ENCODE measurements at regions not wholly inside any gene's neighbourhood (a gene's known extent, or its start where the extent isn't known, plus 50 kb on each side); places are given as distances from the start of the nearest gene placed in this dataset.
A peak's percentile ranks its signal among the peaks of the same experiment; 100 is the strongest.

DNA sequence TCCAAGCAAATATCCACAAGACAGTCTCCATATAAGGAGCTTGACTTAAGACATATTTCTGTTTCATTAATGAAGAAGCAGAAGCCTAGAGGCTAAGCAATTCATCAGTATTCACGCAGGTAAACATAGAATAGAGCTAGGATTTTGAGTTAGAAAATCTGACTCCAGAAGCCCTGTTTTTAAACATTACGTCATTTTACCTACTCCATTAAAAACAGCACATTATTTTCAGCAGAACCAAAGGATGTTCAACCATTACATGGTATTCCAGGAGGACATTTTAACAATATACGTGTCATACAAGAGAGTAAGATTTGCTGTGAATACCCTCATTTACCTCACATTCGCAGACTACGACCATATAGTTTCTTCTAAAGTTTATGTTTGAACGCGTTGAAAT, 403.3 kb upstream of the TRAM1L1 start:
- H3K9me3 ChIP-seq = no peaks in the 10 kb centered on the region
- peaks cover 18% of the 10 kb centered on the region for H3K4me1 ChIP-seq
- H3K36me3 ChIP-seq (replicated peaks) = no peaks in the 10 kb centered on the region
- in situ Hi-C loops (cut with MboI; ENCODE audit: low sequenced_read_pairs) = no loop called here
- no peak for DNase-seq (ENCODE audit: low spot score in 2 of 2)
- H3K4me3 ChIP-seq = no peak overlapping the region
- H3K27me3 ChIP-seq (ENCODE audit: low read depth) = no peaks in the 10 kb centered on the region

DNA sequence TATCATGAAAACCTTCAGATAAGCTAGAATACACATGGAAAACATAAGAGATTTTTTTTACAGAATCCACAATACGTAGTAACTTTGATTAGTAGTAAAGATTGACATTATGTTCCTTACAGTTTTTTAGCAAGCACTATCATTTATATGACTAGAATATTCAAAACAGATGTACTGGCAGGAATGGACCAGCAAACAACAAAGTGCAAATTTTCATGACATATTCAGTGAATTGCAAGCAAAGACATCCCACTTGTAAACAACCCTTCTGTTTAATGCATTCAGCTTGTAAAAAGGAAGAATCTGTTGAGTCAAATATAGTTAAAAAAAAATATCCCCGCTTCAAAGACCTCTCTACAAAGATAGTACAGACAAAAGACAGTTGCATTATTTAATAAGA, 403.7 kb upstream of the TRAM1L1 start:
- H3K4me1 ChIP-seq = peaks cover 14% of the 10 kb centered on the region
- in situ Hi-C loops (cut with MboI; ENCODE audit: low sequenced_read_pairs) = no loop called here
- no peak for DNase-seq (ENCODE audit: low spot score in 2 of 2)

DNA sequence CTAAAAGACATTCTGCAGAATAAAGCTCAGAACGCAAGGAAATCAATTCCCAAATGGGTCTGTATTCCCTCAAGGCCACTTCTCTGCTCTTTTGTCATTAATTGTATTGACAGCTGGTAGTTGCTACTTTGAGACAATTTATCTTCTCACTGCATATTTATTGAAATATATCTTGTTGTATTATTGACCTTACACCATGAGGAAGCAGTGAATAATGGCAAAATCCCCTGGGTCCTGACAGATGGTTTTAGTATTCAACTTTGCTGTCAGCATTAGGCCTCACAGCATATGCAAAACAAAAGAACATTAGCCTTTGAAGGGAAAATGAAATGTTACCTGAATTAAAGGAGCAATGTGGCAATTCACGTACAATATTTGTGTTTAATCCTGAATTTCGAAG, 406.1 kb upstream of the TRAM1L1 start:
- in situ Hi-C loops (cut with MboI; ENCODE audit: low sequenced_read_pairs) = no loop called here
- H3K27me3 ChIP-seq (ENCODE audit: low read depth) = no peaks in the 10 kb centered on the region
- peaks cover 12% of the 10 kb centered on the region for H3K4me1 ChIP-seq
- no peak overlapping the region for H3K4me3 ChIP-seq
- H3K9me3 ChIP-seq = no peaks in the 10 kb centered on the region
- DNase-seq (ENCODE audit: low spot score in 2 of 2) = peak; percentile 71 to 85
- H3K36me3 ChIP-seq (replicated peaks) = no peaks in the 10 kb centered on the region

More for the DNA sequence above, 403.7 kb upstream of the TRAM1L1 start:
- H3K27me3 ChIP-seq (ENCODE audit: low read depth) = no peaks in the 10 kb centered on the region
- no peaks in the 10 kb centered on the region for H3K36me3 ChIP-seq (replicated peaks)
- H3K4me3 ChIP-seq = no peak overlapping the region
- H3K9me3 ChIP-seq = no peaks in the 10 kb centered on the region

DNA sequence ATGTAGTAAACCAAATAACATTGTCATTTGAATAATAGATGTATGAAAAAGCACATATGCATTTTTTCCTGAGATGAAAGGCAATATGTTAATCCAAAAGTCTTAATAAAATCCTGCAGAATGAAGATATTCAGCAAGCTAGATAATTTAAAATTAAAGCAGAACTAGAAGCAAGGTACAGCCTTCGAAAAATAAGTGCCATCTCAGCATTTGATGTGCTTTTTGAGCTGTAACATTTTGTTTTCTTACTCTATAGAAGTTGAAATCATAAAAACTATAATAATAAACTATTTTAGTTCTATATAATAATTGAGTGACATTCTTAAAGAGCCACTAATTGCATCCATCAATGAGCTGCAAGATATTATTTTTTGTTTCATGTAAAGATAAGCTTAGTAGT, 410.4 kb upstream of the TRAM1L1 start:
- in situ Hi-C loops (cut with MboI; ENCODE audit: low sequenced_read_pairs) = no loop called here
- H3K4me3 ChIP-seq = no peak overlapping the region
- H3K36me3 ChIP-seq (replicated peaks) = no peaks in the 10 kb centered on the region
- no peak for DNase-seq (ENCODE audit: low spot score in 2 of 2)
- H3K27me3 ChIP-seq (ENCODE audit: low read depth) = no peaks in the 10 kb centered on the region
- peaks cover 8% of the 10 kb centered on the region for H3K4me1 ChIP-seq
- H3K9me3 ChIP-seq = no peaks in the 10 kb centered on the region

DNA sequence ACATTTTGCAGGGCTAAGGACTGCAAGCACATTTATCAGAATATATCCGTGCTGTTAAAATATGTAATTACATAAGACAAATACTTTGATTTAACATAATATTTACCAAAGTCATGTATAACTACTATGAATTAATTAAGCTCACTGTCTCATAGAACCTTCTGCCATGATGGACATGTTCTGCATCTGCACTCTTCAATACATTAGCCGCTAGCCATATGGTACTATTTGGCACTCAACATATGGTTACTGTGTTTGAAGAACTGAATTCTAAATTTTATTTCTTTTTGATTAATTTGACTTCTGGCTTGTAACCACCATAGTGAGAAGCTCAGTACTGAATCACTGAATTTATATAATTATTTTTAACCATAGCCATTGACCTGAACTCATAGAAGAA, 427.0 kb upstream of the TRAM1L1 start:
- no peaks in the 10 kb centered on the region for H3K9me3 ChIP-seq
- H3K4me1 ChIP-seq = no peaks in the 10 kb centered on the region
- no peaks in the 10 kb centered on the region for H3K27me3 ChIP-seq (ENCODE audit: low read depth)
- in situ Hi-C loops (cut with MboI; ENCODE audit: low sequenced_read_pairs) = no loop called here
- DNase-seq (ENCODE audit: low spot score in 2 of 2) = no peak
- no peak overlapping the region for H3K4me3 ChIP-seq
- H3K36me3 ChIP-seq (replicated peaks) = no peaks in the 10 kb centered on the region

DNA sequence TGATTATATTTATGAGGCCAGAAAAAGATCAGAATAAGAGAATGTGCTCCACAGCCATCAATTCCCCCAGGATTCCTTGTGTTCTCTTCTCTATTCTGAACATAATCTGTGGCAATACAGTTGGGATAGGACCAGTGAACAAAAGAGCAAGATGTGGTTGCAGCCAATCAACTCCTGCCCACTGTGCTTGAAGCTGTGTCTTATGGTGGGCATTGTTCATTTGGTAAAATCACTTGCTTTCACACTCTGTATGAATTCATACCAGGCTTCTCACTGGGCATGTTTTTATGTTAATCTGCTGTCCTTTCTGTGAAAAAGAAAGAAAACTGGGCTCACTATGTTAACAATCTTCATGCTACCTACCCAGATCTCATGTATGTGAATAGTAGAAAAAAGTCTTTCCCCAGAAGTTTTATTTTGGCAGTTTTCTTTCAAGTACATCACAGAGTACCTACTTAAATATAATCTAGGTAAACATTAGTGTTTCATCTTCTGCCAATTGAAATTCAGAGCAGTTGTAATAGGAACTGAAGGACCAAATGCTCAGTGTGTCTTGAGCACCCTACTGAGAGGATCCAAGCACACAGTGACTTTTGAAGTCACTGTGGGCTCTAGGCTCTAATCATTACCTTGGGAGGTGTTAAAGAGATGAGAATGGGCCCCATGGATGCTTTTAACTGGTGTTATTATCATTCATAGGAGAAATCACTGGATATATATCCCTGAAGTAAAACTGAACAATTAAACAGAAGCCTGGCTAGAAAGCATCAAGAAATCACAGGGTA, 429.2 kb upstream of the TRAM1L1 start:
- DNase-seq (ENCODE audit: low spot score in 2 of 2) = no peak
- in situ Hi-C loops (cut with MboI; ENCODE audit: low sequenced_read_pairs) = no loop called here
- no peak overlapping the region for H3K4me3 ChIP-seq
- H3K4me1 ChIP-seq = no peaks in the 10 kb centered on the region
- H3K9me3 ChIP-seq = no peaks in the 10 kb centered on the region
- H3K36me3 ChIP-seq (replicated peaks) = no peaks in the 10 kb centered on the region
- H3K27me3 ChIP-seq (ENCODE audit: low read depth) = no peaks in the 10 kb centered on the region

DNA sequence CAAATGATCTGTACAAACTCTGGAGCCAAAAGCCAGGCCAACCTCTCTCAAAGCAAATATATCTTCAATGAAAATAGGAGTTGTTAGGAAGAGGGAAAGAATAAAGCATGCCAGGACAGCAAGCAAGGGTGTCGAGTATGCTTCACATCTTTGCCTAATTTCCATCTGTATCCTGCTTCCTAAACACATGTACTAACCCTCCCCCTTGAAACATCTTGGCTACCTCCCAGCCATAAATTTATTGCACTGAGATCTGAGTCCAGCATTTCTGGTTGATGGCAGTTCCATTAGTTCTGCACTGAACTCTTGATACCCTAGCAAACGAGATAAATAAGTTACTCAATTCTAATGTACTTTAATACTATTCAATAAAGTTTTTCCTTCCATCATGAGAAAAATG, 430.5 kb upstream of the TRAM1L1 start:
- H3K27me3 ChIP-seq (ENCODE audit: low read depth) = no peaks in the 10 kb centered on the region
- no peaks in the 10 kb centered on the region for H3K9me3 ChIP-seq
- no peaks in the 10 kb centered on the region for H3K4me1 ChIP-seq
- no peak for DNase-seq (ENCODE audit: low spot score in 2 of 2)
- in situ Hi-C loops (cut with MboI; ENCODE audit: low sequenced_read_pairs) = no loop called here
- no peak overlapping the region for H3K4me3 ChIP-seq
- no peaks in the 10 kb centered on the region for H3K36me3 ChIP-seq (replicated peaks)

DNA sequence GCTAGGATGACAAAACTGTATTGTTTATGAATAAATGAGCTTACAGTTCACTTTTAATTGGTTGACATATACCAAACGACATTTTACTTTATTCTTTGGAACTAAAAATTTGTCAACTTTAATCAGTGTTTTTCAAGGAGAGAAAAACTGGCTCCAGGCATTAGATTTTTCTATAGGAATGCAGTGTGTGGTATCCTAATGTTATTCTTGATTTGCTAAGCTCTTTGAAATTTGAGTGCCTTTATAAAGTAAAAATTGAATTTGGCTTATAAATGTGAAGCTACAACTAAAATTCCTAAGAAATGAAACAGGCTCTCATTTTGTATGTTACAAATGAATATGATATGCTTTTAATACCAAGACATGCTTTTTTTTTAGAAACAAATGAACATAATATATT, 442.2 kb upstream of the TRAM1L1 start:
- H3K9me3 ChIP-seq = no peaks in the 10 kb centered on the region
- no peaks in the 10 kb centered on the region for H3K36me3 ChIP-seq (replicated peaks)
- in situ Hi-C loops (cut with MboI; ENCODE audit: low sequenced_read_pairs) = no loop called here
- no peaks in the 10 kb centered on the region for H3K4me1 ChIP-seq
- H3K27me3 ChIP-seq (ENCODE audit: low read depth) = no peaks in the 10 kb centered on the region
- DNase-seq (ENCODE audit: low spot score in 2 of 2) = no peak
- no peak overlapping the region for H3K4me3 ChIP-seq

DNA sequence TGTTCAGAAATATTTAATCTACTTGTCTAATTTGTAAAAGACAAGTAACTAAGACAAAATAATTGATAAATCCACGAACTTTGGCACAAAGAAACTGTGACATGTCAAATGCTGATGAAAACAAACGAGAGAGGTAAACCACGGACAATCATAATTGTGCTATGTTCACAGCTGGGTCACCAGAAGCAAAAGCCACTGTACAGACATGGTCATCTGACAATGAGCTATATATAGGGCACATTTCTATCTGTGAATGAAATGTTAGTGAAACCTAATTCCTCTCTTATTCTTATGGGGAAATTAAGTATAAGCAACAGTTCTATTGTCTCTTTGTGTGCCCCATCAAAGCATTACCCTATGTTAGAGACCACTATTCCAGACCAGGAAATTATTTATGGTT, 444.0 kb upstream of the TRAM1L1 start:
- Histone ChIP-seq H3K4me3 (no peak overlapping the region), H3K4me1 (no peaks in the 10 kb centered on the region), H3K9me3 (no peaks in the 10 kb centered on the region), H3K36me3 (replicated peaks) (no peaks in the 10 kb centered on the region), H3K27me3 (ENCODE audit: low read depth) (no peaks in the 10 kb centered on the region)
- DNase-seq (ENCODE audit: low spot score in 2 of 2) = peak in 1 of 2 experiments; percentile 7
- in situ Hi-C loops (cut with MboI; ENCODE audit: low sequenced_read_pairs) = no loop called here

DNA sequence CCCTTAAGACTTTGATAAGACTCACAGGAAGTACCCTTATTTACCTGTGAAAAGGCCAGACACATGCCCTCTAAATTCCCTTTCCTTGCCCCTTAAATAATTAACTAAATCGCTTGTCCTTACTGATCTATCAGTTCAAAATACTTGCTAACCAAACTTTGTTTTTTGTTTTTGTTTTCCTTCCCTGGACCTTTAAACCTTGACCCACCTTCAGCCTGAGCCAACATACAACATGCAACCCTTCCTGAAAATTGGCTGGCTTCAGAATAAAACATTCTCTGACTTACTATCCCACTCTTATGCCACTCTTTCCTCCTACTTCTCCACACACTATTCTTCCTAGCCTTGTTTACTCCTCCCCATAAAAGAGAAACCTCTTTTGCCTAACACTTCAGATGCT, 448.1 kb upstream of the TRAM1L1 start:
- no peaks in the 10 kb centered on the region for H3K9me3 ChIP-seq
- no peaks in the 10 kb centered on the region for H3K36me3 ChIP-seq (replicated peaks)
- no peaks in the 10 kb centered on the region for H3K27me3 ChIP-seq (ENCODE audit: low read depth)
- no peak for DNase-seq (ENCODE audit: low spot score in 2 of 2)
- in situ Hi-C loops (cut with MboI; ENCODE audit: low sequenced_read_pairs) = no loop called here
- H3K4me1 ChIP-seq = no peaks in the 10 kb centered on the region
- no peak overlapping the region for H3K4me3 ChIP-seq

DNA sequence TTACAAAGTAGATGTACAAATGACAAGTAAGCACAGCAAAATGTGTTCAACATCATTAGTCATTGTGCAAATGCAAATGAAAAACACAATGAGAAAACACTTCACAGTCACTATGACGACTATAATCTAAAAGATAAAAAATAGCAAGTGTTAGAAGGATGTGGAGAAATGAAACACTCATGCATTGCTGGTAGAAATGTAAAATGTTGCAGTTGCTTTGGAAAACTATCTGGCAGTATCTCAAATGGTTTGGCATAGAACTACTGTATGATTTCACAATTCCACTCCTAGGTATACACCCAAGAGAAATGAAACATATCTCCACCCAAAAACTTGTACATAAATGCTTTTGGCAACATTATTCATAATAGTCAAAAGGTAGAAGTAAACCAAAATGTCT, 459.7 kb upstream of the TRAM1L1 start:
- no peaks in the 10 kb centered on the region for H3K9me3 ChIP-seq
- no peak for DNase-seq (ENCODE audit: low spot score in 2 of 2)
- no peaks in the 10 kb centered on the region for H3K36me3 ChIP-seq (replicated peaks)
- H3K27me3 ChIP-seq (ENCODE audit: low read depth) = no peaks in the 10 kb centered on the region
- in situ Hi-C loops (cut with MboI; ENCODE audit: low sequenced_read_pairs) = no loop called here
- H3K4me1 ChIP-seq = no peaks in the 10 kb centered on the region
- H3K4me3 ChIP-seq = no peak overlapping the region

DNA sequence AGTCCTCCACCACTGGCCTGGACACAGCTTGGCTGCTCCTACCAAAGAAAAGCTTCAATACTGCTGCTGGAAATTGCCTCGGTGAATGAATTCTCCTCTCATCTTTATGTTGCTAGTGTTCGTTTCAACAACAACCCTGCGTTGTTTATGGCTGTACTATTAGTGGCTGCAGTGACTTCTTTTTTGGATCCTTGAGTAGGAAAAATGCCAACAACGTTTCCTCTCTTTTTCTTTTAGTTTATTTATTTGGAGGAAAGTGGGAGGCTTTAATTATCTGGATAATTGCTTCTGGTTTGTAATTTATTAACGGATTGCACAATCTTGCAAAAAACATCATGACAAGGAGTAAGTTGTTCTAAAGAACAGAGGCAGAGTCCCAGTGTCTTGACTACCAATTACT, 464.1 kb upstream of the TRAM1L1 start:
- in situ Hi-C loops (cut with MboI; ENCODE audit: low sequenced_read_pairs) = no loop called here
- Histone ChIP-seq H3K27me3 (ENCODE audit: low read depth) (no peaks in the 10 kb centered on the region), H3K9me3 (no peaks in the 10 kb centered on the region), H3K4me1 (no peaks in the 10 kb centered on the region), H3K36me3 (replicated peaks) (no peaks in the 10 kb centered on the region), H3K4me3 (no peak overlapping the region)
- DNase-seq (ENCODE audit: low spot score in 2 of 2) = no peak

DNA sequence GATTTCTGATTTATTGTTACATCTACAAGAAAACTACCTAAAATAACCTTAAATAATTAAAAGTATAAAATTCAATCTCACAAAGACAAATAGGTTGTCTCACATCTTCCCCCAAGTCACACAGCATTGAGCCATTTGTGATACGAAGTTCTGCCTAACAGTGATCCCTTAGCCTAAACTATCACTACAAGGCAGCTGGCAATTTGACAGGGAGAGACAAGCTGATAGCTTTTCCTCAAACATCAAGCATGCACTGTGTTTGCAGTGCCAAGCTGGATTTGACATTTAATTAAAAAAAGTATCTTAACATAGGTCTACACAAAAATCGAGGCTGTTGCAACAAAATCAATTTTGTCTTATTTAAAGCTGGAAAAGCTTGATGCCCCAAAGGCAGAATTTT, 464.7 kb upstream of the TRAM1L1 start:
- no peaks in the 10 kb centered on the region for H3K36me3 ChIP-seq (replicated peaks)
- no peaks in the 10 kb centered on the region for H3K4me1 ChIP-seq
- in situ Hi-C loops (cut with MboI; ENCODE audit: low sequenced_read_pairs) = no loop called here
- no peak for DNase-seq (ENCODE audit: low spot score in 2 of 2)
- no peaks in the 10 kb centered on the region for H3K9me3 ChIP-seq
- H3K4me3 ChIP-seq = no peak overlapping the region
- no peaks in the 10 kb centered on the region for H3K27me3 ChIP-seq (ENCODE audit: low read depth)

DNA sequence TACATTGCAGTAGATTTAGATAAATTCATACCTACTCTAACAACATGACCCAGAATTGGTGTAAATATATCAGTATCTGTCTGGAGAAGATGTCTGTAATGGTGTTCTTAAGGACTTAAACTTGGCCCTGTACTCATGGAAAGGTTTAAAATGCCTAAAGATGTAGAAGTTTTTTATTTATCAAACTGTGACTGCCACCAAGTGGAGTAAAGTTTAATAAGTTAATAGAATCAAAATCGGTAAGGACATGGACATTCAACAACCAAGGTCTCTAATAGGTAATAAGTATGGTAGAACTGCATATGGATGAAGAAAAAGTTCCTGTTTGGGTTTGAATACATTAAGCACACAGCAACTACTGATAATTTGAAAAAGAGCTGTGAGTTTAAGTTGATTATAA, 474.0 kb upstream of the NDST3 start:
- Histone ChIP-seq H3K36me3 (replicated peaks) (no peaks in the 10 kb centered on the region), H3K9me3 (no peaks in the 10 kb centered on the region), H3K27me3 (ENCODE audit: low read depth) (no peaks in the 10 kb centered on the region), H3K4me3 (no peak overlapping the region), H3K4me1 (no peaks in the 10 kb centered on the region; the same call in none of the 2 replicates)
- peak in 1 of 2 experiments; percentile 60 for DNase-seq (ENCODE audit: low spot score in 2 of 2)
- in situ Hi-C loops (cut with MboI; ENCODE audit: low sequenced_read_pairs) = no loop called here

DNA sequence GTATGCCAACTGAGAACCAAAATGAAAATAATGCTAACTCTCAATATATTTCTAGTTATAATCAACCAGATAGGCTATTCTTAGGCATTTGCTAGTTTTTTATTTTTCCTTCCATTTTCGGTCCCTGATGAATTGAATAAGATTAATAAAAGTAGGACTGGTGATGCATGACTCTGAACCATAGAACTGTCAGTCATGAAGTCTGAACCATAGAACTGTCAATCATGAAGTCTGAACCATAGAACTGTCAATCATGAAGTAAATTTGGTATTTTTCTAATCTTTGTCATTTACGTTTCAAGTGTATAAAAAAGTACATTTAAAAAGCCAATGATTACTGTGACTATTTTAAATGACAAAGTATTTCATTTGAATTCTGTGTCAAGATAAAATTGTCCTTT, 460.2 kb upstream of the NDST3 start:
- H3K36me3 ChIP-seq (replicated peaks) = no peaks in the 10 kb centered on the region
- no peaks in the 10 kb centered on the region for H3K27me3 ChIP-seq (ENCODE audit: low read depth)
- H3K9me3 ChIP-seq = no peaks in the 10 kb centered on the region
- no peak overlapping the region for H3K4me3 ChIP-seq
- in situ Hi-C loops (cut with MboI; ENCODE audit: low sequenced_read_pairs) = no loop called here
- DNase-seq (ENCODE audit: low spot score in 2 of 2) = no peak
- 0 out of 2 replicates have a peak, but pooled peaks cover 2% of the 10 kb centered on the region for H3K4me1 ChIP-seq

All from HAP-1 (cell line).